Lower lobe of right lung (tissue), 2 donors: ENCODE measurements at regions not wholly inside any gene's neighbourhood (a gene's known extent, or its start where the extent isn't known, plus 50 kb on each side); places are given as distances from the start of the nearest gene placed in this dataset.

Experiments used
- ATAC-seq, 2 donors: fragments of 200-7000 bp; cut with Tn5 transposase; one replicate each; pipeline ENCODE4 v1.9.1; 2020 to 2022; ENCODE audit warnings: mild to moderate bottlenecking in 2 of 2, moderate library complexity in 2 of 2
- DNase-seq: peaks from one replicate; pipeline ENCODE4 v3.0.0-alpha.2; 2020
- H3K27ac ChIP-seq: fragments of 200-600 bp; one replicate; pipeline ENCODE4 v1.8.0; 2022
- H3K27me3 ChIP-seq: fragments of 200-600 bp; one replicate; pipeline ENCODE4 v1.8.0; 2022; ENCODE audit warnings: low read depth
- H3K36me3 ChIP-seq: fragments of 200-600 bp; one replicate; pipeline ENCODE4 v1.8.0; 2022; ENCODE audit warnings: mild to moderate bottlenecking
- H3K4me1 ChIP-seq: fragments of 200-600 bp; one replicate; pipeline ENCODE4 v1.8.0; 2022
- H3K4me3 ChIP-seq: fragments of 200-600 bp; one replicate; pipeline ENCODE4 v1.8.0; 2022; ENCODE audit warnings: mild to moderate bottlenecking
- H3K9me3 ChIP-seq: fragments of 200-600 bp; one replicate; pipeline ENCODE4 v1.8.0; 2022
- CTCF ChIP-seq: fragments of 200-600 bp; IDR thresholded peaks from one replicate; pipeline ENCODE4 v1.8.0; 2022; ENCODE audit warnings: antibody characterized with exemption, mild to moderate bottlenecking
- intact Hi-C: fragments of 100-400 bp; cut with DNase I; formaldehyde crosslinking; loops from one replicate; pipeline ENCODE4 v1.11.0; 2022
- donor health status: DM: no; HTN: yes; CAD: no; lungs with severe emphysema.

- Histone ChIP-seq H3K9me3 (no peaks in the 10 kb centered on the region), H3K4me1 (no peaks in the 10 kb centered on the region), H3K4me3 (no peak overlapping the region), H3K27me3 (no peaks in the 10 kb centered on the region), H3K27ac (no peak overlapping the region), H3K36me3 (no peaks in the 10 kb centered on the region)
- no peak for TF ChIP-seq CTCF
- no peak for DNase-seq
- intact Hi-C loops = no loop called here
- ATAC-seq = no peak
These were observed 164.9 kb upstream of the TAPT1 start for GRCh38 chr4:16391196-16391595.

- TF ChIP-seq CTCF = no peak
- intact Hi-C loops = no loop called here
- DNase-seq = no peak
- Histone ChIP-seq H3K27me3 (no peaks in the 10 kb centered on the region), H3K4me3 (no peak overlapping the region), H3K4me1 (no peaks in the 10 kb centered on the region), H3K9me3 (no peaks in the 10 kb centered on the region), H3K36me3 (no peaks in the 10 kb centered on the region), H3K27ac (no peak overlapping the region)
- no peak for ATAC-seq
These were observed 161.2 kb upstream of the TAPT1 start for GRCh38 chr4:16387448-16387847.

GRCh38 chr4:16386711-16387320, 160.5 kb upstream of the TAPT1 start:
- Histone ChIP-seq H3K27ac (no peak overlapping the region), H3K27me3 (no peaks in the 10 kb centered on the region), H3K9me3 (no peaks in the 10 kb centered on the region), H3K4me3 (no peak overlapping the region), H3K4me1 (no peaks in the 10 kb centered on the region), H3K36me3 (no peaks in the 10 kb centered on the region)
- TF ChIP-seq CTCF = no peak
- DNase-seq (no peak), ATAC-seq (no peak)
- intact Hi-C loops = no loop called here

- Histone ChIP-seq H3K4me1 (no peaks in the 10 kb centered on the region), H3K9me3 (no peaks in the 10 kb centered on the region), H3K27me3 (no peaks in the 10 kb centered on the region), H3K4me3 (no peak overlapping the region), H3K27ac (no peak overlapping the region), H3K36me3 (no peaks in the 10 kb centered on the region)
- DNase-seq (no peak), ATAC-seq (no peak)
- intact Hi-C loops = no loop called here
- no peak for TF ChIP-seq CTCF
These were observed 158.3 kb upstream of the TAPT1 start for GRCh38 chr4:16384576-16384975.

GRCh38 chr4:16382571-16382970, 156.3 kb upstream of the TAPT1 start:
- intact Hi-C loops = no loop called here
- no peaks in the 10 kb centered on the region for H3K36me3 ChIP-seq
- no peak for DNase-seq
- no peak for ATAC-seq
- no peak overlapping the region for H3K4me3 ChIP-seq
- TF ChIP-seq CTCF = no peak
- H3K9me3 ChIP-seq = no peaks in the 10 kb centered on the region
- H3K4me1 ChIP-seq = no peaks in the 10 kb centered on the region
- H3K27me3 ChIP-seq = no peaks in the 10 kb centered on the region
- H3K27ac ChIP-seq = no peak overlapping the region

GRCh38 chr4:16377887-16378286, 151.6 kb upstream of the TAPT1 start:
- Histone ChIP-seq H3K27me3 (no peaks in the 10 kb centered on the region), H3K36me3 (no peaks in the 10 kb centered on the region), H3K4me3 (no peak overlapping the region), H3K4me1 (no peaks in the 10 kb centered on the region), H3K27ac (no peak overlapping the region), H3K9me3 (no peaks in the 10 kb centered on the region)
- ATAC-seq (no peak), DNase-seq (no peak)
- intact Hi-C loops = no loop called here
- no peak for TF ChIP-seq CTCF
